ENCODE measurements at regions not wholly inside any gene's neighbourhood (a gene's known extent, or its start where the extent isn't known, plus 50 kb on each side); places are given as distances from the start of the nearest gene placed in this dataset.

DNA sequence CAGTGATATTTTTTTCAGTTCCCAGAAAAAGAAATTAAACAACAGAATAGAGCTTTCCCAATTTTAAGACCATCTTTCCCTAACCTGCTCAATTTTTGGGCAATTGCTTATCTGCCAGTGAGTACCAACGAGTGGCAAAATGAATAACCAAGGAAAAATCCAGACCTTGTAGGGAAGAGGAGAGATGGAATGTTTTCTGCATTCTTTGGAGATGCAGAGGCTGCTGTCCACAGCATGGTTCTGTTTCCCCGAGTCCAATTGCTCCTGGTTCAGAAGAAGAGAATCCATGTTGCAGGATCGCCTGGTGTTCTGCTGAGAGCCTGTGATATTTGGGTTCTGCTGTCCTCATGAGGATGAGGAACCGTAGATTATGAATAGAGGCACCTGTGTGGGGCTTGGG lies 68.2 kb upstream of the MGAT5 start:
- TF ChIP-seq, protein P1, sequence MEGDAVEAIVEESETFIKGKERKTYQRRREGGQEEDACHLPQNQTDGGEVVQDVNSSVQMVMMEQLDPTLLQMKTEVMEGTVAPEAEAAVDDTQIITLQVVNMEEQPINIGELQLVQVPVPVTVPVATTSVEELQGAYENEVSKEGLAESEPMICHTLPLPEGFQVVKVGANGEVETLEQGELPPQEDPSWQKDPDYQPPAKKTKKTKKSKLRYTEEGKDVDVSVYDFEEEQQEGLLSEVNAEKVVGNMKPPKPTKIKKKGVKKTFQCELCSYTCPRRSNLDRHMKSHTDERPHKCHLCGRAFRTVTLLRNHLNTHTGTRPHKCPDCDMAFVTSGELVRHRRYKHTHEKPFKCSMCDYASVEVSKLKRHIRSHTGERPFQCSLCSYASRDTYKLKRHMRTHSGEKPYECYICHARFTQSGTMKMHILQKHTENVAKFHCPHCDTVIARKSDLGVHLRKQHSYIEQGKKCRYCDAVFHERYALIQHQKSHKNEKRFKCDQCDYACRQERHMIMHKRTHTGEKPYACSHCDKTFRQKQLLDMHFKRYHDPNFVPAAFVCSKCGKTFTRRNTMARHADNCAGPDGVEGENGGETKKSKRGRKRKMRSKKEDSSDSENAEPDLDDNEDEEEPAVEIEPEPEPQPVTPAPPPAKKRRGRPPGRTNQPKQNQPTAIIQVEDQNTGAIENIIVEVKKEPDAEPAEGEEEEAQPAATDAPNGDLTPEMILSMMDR (conservative IDR thresholded peaks at IDR 0.05 in 1 of 2, IDR thresholded peaks at IDR 0.05 in 1 of 2; ENCODE audit: extremely low read depth in 1 of 2, insufficient read depth in 1 of 2, low read depth in 1 of 2, low read length in 2 of 2), result no peak
- TF ChIP-seq EZH2 (IDR thresholded peaks at IDR 0.05; ENCODE audit: borderline replicate concordance, low read length), result no peak

Data from mammary epithelial cell (primary cell).